Liver (tissue), 8 donors: ENCODE measurements at regions not wholly inside any gene's neighbourhood (a gene's known extent, or its start where the extent isn't known, plus 50 kb on each side); places are given as distances from the start of the nearest gene placed in this dataset.

Source experiments
- DNase-seq: peaks from one replicate; pipeline ENCODE4 v3.0.0-alpha.2; 2017; ENCODE audit warnings: low spot score
- H3K27ac ChIP-seq, 2 donors: one replicate each; pipeline ENCODE4 v1.7.0; 2013; ENCODE audit warnings: inconsistent platforms in 2 of 2, low read length in 2 of 2, control low read depth in 1 of 2, low read depth in 1 of 2, mild to moderate bottlenecking in 1 of 2
- H3K27me3 ChIP-seq, 4 donors: one replicate each; pipeline versions ENCODE4 v1.6.1 to v1.7.0; 2013; ENCODE audit warnings: low read length in 3 of 4, inconsistent platforms in 1 of 4, mild to moderate bottlenecking in 1 of 4, moderate library complexity in 1 of 4; ENCODE audit not compliant: control insufficient read depth in 4 of 4, insufficient read depth in 4 of 4
- H3K36me3 ChIP-seq, 4 donors: one replicate each; pipeline versions ENCODE4 v1.6.1 to v1.7.0; 2013; ENCODE audit warnings: low read length in 3 of 4, mild to moderate bottlenecking in 3 of 4, low read depth in 1 of 4, moderate library complexity in 1 of 4; ENCODE audit not compliant: control insufficient read depth in 4 of 4, insufficient read depth in 3 of 4
- H3K4me1 ChIP-seq, 4 donors: one replicate each; pipeline versions ENCODE4 v1.6.1 to v1.7.0; 2013; ENCODE audit warnings: low read length in 3 of 4, mild to moderate bottlenecking in 3 of 4, moderate library complexity in 1 of 4; ENCODE audit not compliant: control insufficient read depth in 4 of 4, insufficient read depth in 4 of 4
- H3K4me3 ChIP-seq, 3 donors: one replicate each; pipeline versions ENCODE4 v1.6.1 to v1.7.0; 2013; ENCODE audit warnings: low read length in 3 of 3, control low read depth in 1 of 3, low read depth in 1 of 3, mild to moderate bottlenecking in 1 of 3
- H3K9ac ChIP-seq, 2 donors: one replicate each; pipeline ENCODE4 v1.7.0; 2013; ENCODE audit warnings: low read length in 2 of 2, mild to moderate bottlenecking in 2 of 2, moderate library complexity in 2 of 2, control low read depth in 1 of 2, low read depth in 1 of 2
- H3K9me3 ChIP-seq, 4 donors: one replicate each; pipeline versions ENCODE4 v1.6.1 to v1.7.0; 2013; ENCODE audit warnings: low read length in 3 of 4; ENCODE audit not compliant: control insufficient read depth in 4 of 4
- EGR1 ChIP-seq, 2 donors: IDR thresholded peaks; 2 replicates each; pipeline ENCODE4 v1.6.1; 2016 to 2018; ENCODE audit warnings: antibody characterized with exemption in 2 of 2, low read depth in 2 of 2
- FOXA1 ChIP-seq: IDR thresholded peaks from 2 replicates; pipeline ENCODE4 v1.6.1; 2016; ENCODE audit warnings: antibody characterized with exemption
- FOXA2 ChIP-seq: IDR thresholded peaks from 2 replicates; pipeline ENCODE4 v1.6.1; 2016; ENCODE audit warnings: antibody characterized with exemption
- GABPA ChIP-seq, 2 donors: IDR thresholded peaks in 1 of 2; conservative IDR thresholded peaks in 1 of 2; 2 replicates each; pipeline ENCODE4 v1.6.1; 2016; ENCODE audit warnings: antibody characterized with exemption in 2 of 2, mild to moderate bottlenecking in 1 of 2, moderate library complexity in 1 of 2
- HNF4A ChIP-seq, 2 donors: conservative IDR thresholded peaks; 2 replicates each; pipeline ENCODE4 v1.6.1; 2016; ENCODE audit warnings: antibody characterized with exemption in 2 of 2, mild to moderate bottlenecking in 2 of 2
- HNF4G ChIP-seq: IDR thresholded peaks from 2 replicates; pipeline ENCODE4 v1.6.1; 2016; ENCODE audit warnings: antibody characterized with exemption
- JUND ChIP-seq, 2 donors: IDR thresholded peaks; 2 replicates each; pipeline ENCODE4 v1.6.1; 2016; ENCODE audit warnings: antibody characterized with exemption in 2 of 2
- NR2F2 ChIP-seq: IDR thresholded peaks from 2 replicates; pipeline ENCODE4 v1.6.1; 2016; ENCODE audit warnings: antibody characterized with exemption
- RAD21 ChIP-seq, 2 donors: IDR thresholded peaks; 2 replicates each; pipeline ENCODE4 v1.6.1; 2016; ENCODE audit warnings: antibody characterized with exemption in 2 of 2, mild to moderate bottlenecking in 2 of 2
- RXRA ChIP-seq, 2 donors: IDR thresholded peaks; 2 replicates each; pipeline ENCODE4 v1.6.1; 2017 to 2018; ENCODE audit warnings: antibody characterized with exemption in 2 of 2, mild to moderate bottlenecking in 1 of 2
- SP1 ChIP-seq: IDR thresholded peaks from 2 replicates; pipeline ENCODE4 v1.6.1; 2018; ENCODE audit warnings: antibody characterized with exemption, mild to moderate bottlenecking
- TAF1 ChIP-seq: conservative IDR thresholded peaks from 2 replicates; pipeline ENCODE4 v1.6.1; 2016; ENCODE audit warnings: antibody characterized with exemption, mild to moderate bottlenecking
- YY1 ChIP-seq: IDR thresholded peaks from 2 replicates; pipeline ENCODE4 v1.6.1; 2016; ENCODE audit warnings: antibody characterized with exemption, mild to moderate bottlenecking
- WGBS: extraction: QIAGEN DNeasy Blood & Tissue Kit; methylation state at CpG from one replicate; pipeline ENCODE4 v1.1.7; 2013; 5-methylcytosine and 5-hydroxymethylcytosine counted together
- TF ChIP-seq, protein P1 (sequence below): IDR thresholded peaks from 2 replicates; pipeline ENCODE4 v1.6.1; 2016; ENCODE audit warnings: antibody characterized with exemption
- TF ChIP-seq, protein P2 (sequence below): IDR thresholded peaks from 2 replicates; pipeline ENCODE4 v1.6.1; 2016; ENCODE audit warnings: antibody characterized with exemption
- TF ChIP-seq, protein P3 (sequence below): fragments of 150-350 bp; IDR thresholded peaks from 2 replicates; pipeline ENCODE4 v1.5.1; 2017; ENCODE audit warnings: improper control_type of control experiment, low read depth, low read length; ENCODE audit not compliant: missing input control
- TF ChIP-seq, protein P4 (sequence below): IDR thresholded peaks from 2 replicates; pipeline ENCODE4 v1.6.1; 2016; ENCODE audit warnings: antibody characterized with exemption, mild to moderate bottlenecking
- TF ChIP-seq, protein P5 (sequence below): IDR thresholded peaks from 2 replicates; pipeline ENCODE4 v1.6.1; 2016; ENCODE audit warnings: antibody characterized with exemption
- donor health status: healthy.
- donor health status: healthy.
- donor health status: healthy.
- donor health status: healthy.
- donor health status: healthy.

DNA sequence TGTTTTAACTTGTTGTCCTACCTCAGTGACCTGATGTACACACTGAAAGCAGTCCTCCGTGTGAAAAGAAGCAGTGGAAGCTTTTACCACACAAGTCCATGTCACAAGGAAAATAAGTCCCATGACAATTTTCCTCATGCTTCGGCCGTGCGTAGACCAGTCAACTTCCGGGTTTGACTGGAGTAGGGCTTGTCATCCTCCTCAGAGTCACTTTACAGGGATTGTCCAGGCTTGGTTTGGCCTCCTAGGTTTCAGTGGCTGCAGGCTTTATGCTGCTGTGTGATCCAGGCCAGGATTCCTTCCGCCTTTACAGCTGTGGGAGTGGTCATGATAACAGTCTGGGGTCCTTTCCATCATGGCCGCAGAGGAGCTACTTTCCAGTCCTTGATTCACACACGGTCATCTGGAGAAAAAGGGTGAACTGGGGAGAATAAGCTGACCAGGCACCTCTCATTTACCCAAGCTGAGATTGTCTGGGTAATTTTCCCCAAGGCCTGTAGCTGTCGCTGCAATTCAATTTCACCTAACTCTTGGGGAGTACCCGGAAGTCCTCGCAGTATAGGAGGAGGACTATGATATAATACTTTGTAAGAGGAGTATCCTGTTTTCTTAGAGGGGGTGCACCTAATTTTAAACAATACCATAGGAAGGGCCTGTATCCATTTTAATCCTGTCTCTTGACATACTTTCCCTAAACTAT is 206.1 kb upstream of the KLF8 start:
- H3K27ac ChIP-seq, result no peak overlapping the region
- DNase-seq, result no peak
- H3K36me3 ChIP-seq, result no peaks in the 10 kb centered on the region
- H3K27me3 ChIP-seq, result no peaks in the 10 kb centered on the region
- no peaks in the 10 kb centered on the region for H3K4me1 ChIP-seq
- TF ChIP-seq NR2F2 (no peak), TAF1 (no peak), JUND (IDR thresholded peaks at IDR 0.05) (no peak), SP1 (no peak), EGR1 (IDR thresholded peaks at IDR 0.05; ENCODE audit: low read depth in 2 of 2) (no peak), GABPA (IDR thresholded peaks at IDR 0.05 in 1 of 2, conservative IDR thresholded peaks at IDR 0.05 in 1 of 2) (no peak), RAD21 (IDR thresholded peaks at IDR 0.05) (no peak), HNF4G (no peak)
- TF ChIP-seq, protein P1, sequence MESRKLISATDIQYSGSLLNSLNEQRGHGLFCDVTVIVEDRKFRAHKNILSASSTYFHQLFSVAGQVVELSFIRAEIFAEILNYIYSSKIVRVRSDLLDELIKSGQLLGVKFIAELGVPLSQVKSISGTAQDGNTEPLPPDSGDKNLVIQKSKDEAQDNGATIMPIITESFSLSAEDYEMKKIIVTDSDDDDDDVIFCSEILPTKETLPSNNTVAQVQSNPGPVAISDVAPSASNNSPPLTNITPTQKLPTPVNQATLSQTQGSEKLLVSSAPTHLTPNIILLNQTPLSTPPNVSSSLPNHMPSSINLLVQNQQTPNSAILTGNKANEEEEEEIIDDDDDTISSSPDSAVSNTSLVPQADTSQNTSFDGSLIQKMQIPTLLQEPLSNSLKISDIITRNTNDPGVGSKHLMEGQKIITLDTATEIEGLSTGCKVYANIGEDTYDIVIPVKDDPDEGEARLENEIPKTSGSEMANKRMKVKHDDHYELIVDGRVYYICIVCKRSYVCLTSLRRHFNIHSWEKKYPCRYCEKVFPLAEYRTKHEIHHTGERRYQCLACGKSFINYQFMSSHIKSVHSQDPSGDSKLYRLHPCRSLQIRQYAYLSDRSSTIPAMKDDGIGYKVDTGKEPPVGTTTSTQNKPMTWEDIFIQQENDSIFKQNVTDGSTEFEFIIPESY, result no peak
- TF ChIP-seq, protein P2, sequence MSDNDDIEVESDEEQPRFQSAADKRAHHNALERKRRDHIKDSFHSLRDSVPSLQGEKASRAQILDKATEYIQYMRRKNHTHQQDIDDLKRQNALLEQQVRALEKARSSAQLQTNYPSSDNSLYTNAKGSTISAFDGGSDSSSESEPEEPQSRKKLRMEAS, result no peak
- H3K4me3 ChIP-seq, result no peak overlapping the region
- WGBS, result 87% methylated on average over 11 of the region's 11 CpGs
- no peak overlapping the region for H3K9ac ChIP-seq
- H3K9me3 ChIP-seq, result no peaks in the 10 kb centered on the region

DNA sequence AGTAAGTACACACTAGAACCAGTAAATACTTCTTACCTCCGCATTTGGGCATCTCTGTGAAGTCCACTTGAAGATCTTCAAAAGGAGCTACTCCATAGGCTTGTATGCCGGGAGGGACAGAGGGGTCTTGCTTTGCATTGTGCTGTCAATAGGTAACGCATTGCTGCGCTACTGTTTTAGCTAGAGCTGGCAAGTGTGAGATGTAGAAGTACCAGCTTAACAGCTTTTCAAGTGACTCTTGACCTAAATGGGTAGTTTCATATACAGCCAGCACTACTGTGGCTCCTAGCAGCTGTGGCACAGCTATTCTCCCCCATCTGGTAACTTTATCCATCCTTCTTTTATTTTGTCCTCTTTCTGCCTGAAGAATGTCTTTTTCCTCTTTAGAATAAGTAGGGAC is 205.3 kb upstream of the KLF8 start:
- Histone ChIP-seq H3K4me3 (no peak overlapping the region), H3K36me3 (no peaks in the 10 kb centered on the region), H3K4me1 (no peaks in the 10 kb centered on the region), H3K27ac (no peak overlapping the region), H3K9me3 (no peaks in the 10 kb centered on the region), H3K9ac (no peak overlapping the region), H3K27me3 (no peaks in the 10 kb centered on the region)
- WGBS, result 90% methylated on average over 4 of the region's 4 CpGs
- TF ChIP-seq, protein P1, result no peak
- TF ChIP-seq YY1, result no peak
- TF ChIP-seq JUND (IDR thresholded peaks at IDR 0.05), result no peak
- no peak for TF ChIP-seq FOXA2
- TF ChIP-seq FOXA1, result no peak
- TF ChIP-seq, protein P3, sequence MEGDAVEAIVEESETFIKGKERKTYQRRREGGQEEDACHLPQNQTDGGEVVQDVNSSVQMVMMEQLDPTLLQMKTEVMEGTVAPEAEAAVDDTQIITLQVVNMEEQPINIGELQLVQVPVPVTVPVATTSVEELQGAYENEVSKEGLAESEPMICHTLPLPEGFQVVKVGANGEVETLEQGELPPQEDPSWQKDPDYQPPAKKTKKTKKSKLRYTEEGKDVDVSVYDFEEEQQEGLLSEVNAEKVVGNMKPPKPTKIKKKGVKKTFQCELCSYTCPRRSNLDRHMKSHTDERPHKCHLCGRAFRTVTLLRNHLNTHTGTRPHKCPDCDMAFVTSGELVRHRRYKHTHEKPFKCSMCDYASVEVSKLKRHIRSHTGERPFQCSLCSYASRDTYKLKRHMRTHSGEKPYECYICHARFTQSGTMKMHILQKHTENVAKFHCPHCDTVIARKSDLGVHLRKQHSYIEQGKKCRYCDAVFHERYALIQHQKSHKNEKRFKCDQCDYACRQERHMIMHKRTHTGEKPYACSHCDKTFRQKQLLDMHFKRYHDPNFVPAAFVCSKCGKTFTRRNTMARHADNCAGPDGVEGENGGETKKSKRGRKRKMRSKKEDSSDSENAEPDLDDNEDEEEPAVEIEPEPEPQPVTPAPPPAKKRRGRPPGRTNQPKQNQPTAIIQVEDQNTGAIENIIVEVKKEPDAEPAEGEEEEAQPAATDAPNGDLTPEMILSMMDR, result no peak
- no peak for TF ChIP-seq NR2F2
- TF ChIP-seq, protein P4, sequence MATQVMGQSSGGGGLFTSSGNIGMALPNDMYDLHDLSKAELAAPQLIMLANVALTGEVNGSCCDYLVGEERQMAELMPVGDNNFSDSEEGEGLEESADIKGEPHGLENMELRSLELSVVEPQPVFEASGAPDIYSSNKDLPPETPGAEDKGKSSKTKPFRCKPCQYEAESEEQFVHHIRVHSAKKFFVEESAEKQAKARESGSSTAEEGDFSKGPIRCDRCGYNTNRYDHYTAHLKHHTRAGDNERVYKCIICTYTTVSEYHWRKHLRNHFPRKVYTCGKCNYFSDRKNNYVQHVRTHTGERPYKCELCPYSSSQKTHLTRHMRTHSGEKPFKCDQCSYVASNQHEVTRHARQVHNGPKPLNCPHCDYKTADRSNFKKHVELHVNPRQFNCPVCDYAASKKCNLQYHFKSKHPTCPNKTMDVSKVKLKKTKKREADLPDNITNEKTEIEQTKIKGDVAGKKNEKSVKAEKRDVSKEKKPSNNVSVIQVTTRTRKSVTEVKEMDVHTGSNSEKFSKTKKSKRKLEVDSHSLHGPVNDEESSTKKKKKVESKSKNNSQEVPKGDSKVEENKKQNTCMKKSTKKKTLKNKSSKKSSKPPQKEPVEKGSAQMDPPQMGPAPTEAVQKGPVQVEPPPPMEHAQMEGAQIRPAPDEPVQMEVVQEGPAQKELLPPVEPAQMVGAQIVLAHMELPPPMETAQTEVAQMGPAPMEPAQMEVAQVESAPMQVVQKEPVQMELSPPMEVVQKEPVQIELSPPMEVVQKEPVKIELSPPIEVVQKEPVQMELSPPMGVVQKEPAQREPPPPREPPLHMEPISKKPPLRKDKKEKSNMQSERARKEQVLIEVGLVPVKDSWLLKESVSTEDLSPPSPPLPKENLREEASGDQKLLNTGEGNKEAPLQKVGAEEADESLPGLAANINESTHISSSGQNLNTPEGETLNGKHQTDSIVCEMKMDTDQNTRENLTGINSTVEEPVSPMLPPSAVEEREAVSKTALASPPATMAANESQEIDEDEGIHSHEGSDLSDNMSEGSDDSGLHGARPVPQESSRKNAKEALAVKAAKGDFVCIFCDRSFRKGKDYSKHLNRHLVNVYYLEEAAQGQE, result no peak
- no peak for TF ChIP-seq TAF1
- no peak for TF ChIP-seq HNF4A (conservative IDR thresholded peaks at IDR 0.05)
- TF ChIP-seq, protein P2, result no peak
- TF ChIP-seq RAD21 (IDR thresholded peaks at IDR 0.05), result no peak
- TF ChIP-seq, protein P5, sequence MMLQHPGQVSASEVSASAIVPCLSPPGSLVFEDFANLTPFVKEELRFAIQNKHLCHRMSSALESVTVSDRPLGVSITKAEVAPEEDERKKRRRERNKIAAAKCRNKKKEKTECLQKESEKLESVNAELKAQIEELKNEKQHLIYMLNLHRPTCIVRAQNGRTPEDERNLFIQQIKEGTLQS, result no peak
- TF ChIP-seq RXRA (IDR thresholded peaks at IDR 0.05), result no peak
- TF ChIP-seq GABPA (IDR thresholded peaks at IDR 0.05 in 1 of 2, conservative IDR thresholded peaks at IDR 0.05 in 1 of 2), result no peak
- TF ChIP-seq HNF4G, result no peak
- no peak for TF ChIP-seq SP1
- no peak for TF ChIP-seq EGR1 (IDR thresholded peaks at IDR 0.05; ENCODE audit: low read depth in 2 of 2)
- no peak for DNase-seq
